Keratinocyte (primary cell): ENCODE measurements at regions not wholly inside any gene's neighbourhood (a gene's known extent, or its start where the extent isn't known, plus 50 kb on each side); places are given as distances from the start of the nearest gene placed in this dataset.

Source experiments
- CTCF ChIP-seq, 3 experiments: IDR thresholded peaks in 1 of 3; conservative IDR thresholded peaks in 1 of 3; optimal IDR thresholded peaks in 1 of 3; 2 replicates in 2 of 3; 3 replicates in 1 of 3; pipeline versions ENCODE3 to v1.5.1; 2011; ENCODE audit warnings: low read length in 3 of 3, mild to moderate bottlenecking in 3 of 3, moderate library complexity in 2 of 3, control low read depth in 1 of 3, inconsistent platforms in 1 of 3; ENCODE audit not compliant: insufficient read depth in 2 of 3; ENCODE audit errors: extremely low read depth in 1 of 3
- EZH2 ChIP-seq: IDR thresholded peaks from one replicate; pipeline ENCODE4 v1.6.1; 2012; ENCODE audit warnings: inconsistent platforms, mild to moderate bottlenecking, low read length, moderate library complexity

GRCh38 chr15:45910671-45911070 lies 275.8 kb downstream of the SQOR start:
- TF ChIP-seq CTCF (optimal IDR thresholded peaks at IDR 0.05 in 1 of 3, IDR thresholded peaks at IDR 0.05 in 1 of 3, conservative IDR thresholded peaks at IDR 0.05 in 1 of 3; ENCODE audit: extremely low read depth in 1 of 3, insufficient read depth in 2 of 3, low read length in 3 of 3) (no peak), EZH2 (no peak)
